ENCODE measurements at regions not wholly inside any gene's neighbourhood (a gene's known extent, or its start where the extent isn't known, plus 50 kb on each side); places are given as distances from the start of the nearest gene placed in this dataset.

DNA sequence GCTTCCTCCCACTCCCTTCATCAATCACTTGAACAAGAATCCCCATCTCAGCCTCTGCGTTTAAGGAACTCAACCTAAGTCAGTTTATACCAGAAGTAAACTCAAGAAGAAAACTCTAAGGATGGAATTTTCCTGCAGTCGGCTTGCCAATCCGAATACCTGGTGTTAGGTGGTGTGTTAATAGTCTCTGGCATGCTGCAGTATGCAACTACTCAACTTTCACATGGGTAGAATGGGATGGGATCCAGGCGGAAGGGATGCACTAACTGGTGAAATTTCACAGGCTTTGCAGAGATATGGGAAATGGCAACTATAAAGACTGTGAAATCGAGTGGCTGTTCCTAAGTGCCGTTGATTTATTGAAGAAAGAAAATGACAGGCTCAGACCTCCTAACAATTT lies 560.6 kb downstream of the TLE1 start:
- TF ChIP-seq, protein P1, sequence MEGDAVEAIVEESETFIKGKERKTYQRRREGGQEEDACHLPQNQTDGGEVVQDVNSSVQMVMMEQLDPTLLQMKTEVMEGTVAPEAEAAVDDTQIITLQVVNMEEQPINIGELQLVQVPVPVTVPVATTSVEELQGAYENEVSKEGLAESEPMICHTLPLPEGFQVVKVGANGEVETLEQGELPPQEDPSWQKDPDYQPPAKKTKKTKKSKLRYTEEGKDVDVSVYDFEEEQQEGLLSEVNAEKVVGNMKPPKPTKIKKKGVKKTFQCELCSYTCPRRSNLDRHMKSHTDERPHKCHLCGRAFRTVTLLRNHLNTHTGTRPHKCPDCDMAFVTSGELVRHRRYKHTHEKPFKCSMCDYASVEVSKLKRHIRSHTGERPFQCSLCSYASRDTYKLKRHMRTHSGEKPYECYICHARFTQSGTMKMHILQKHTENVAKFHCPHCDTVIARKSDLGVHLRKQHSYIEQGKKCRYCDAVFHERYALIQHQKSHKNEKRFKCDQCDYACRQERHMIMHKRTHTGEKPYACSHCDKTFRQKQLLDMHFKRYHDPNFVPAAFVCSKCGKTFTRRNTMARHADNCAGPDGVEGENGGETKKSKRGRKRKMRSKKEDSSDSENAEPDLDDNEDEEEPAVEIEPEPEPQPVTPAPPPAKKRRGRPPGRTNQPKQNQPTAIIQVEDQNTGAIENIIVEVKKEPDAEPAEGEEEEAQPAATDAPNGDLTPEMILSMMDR (IDR thresholded peaks at IDR 0.05): no peak
- no peak for TF ChIP-seq POLR2AphosphoS5 (IDR thresholded peaks at IDR 0.05)
- TF ChIP-seq POLR2A (IDR thresholded peaks at IDR 0.05): no peak
